ENCODE measurements at regions not wholly inside any gene's neighbourhood (a gene's known extent, or its start where the extent isn't known, plus 50 kb on each side); places are given as distances from the start of the nearest gene placed in this dataset.

GRCh38 chr4:64001229-64001898, 407.9 kb downstream of the TECRL start:
- Histone ChIP-seq H3F3A (ENCODE audit: control insufficient read depth, insufficient read depth) (no peaks in the 10 kb centered on the region), H3K9me3 (ENCODE audit: control insufficient read depth, insufficient read depth, low read length) (no peaks in the 10 kb centered on the region; the same call in none of the 2 replicates), H3K79me2 (ENCODE audit: control insufficient read depth, low read length) (no peaks in the 10 kb centered on the region), H3K4me1 (ENCODE audit: control insufficient read depth, low read length) (no peaks in the 10 kb centered on the region), H3K4me2 (ENCODE audit: low read length) (no peak overlapping the region), H3K9me2 (replicated peaks; ENCODE audit: control insufficient read depth, low read length) (no peaks in the 10 kb centered on the region), H3K27ac (ENCODE audit: low read depth, low read length) (no peak overlapping the region), H4K20me1 (ENCODE audit: control insufficient read depth, insufficient read depth, low read depth, low read length) (no peaks in the 10 kb centered on the region), H3K4me3 (ENCODE audit: low read length) (no peak overlapping the region), H3K36me3 (ENCODE audit: control insufficient read depth, low read length) (no peaks in the 10 kb centered on the region), H3K27me3 (ENCODE audit: control insufficient read depth, low read length) (no peaks in the 10 kb centered on the region)
- no peak for TF ChIP-seq EZH2phosphoT487 (IDR thresholded peaks at IDR 0.05; ENCODE audit: borderline replicate concordance, low read length)
- TF ChIP-seq CTCF (IDR thresholded peaks at IDR 0.05; ENCODE audit: low read depth, low read length, poor library complexity, severe bottlenecking), result no peak

- H3K27ac ChIP-seq (ENCODE audit: low read depth, low read length), result no peak overlapping the region
- no peaks in the 10 kb centered on the region for H3K4me1 ChIP-seq (ENCODE audit: control insufficient read depth, low read length)
- H3K4me3 ChIP-seq (ENCODE audit: low read length), result no peak overlapping the region
- H3F3A ChIP-seq (ENCODE audit: control insufficient read depth, insufficient read depth), result no peaks in the 10 kb centered on the region
- H3K9me3 ChIP-seq (ENCODE audit: control insufficient read depth, insufficient read depth, low read length), result no peaks in the 10 kb centered on the region; the same call in 1 of the 2 replicates
- no peaks in the 10 kb centered on the region for H3K27me3 ChIP-seq (ENCODE audit: control insufficient read depth, low read length)
- H3K4me2 ChIP-seq (ENCODE audit: low read length), result no peak overlapping the region
- H3K9me2 ChIP-seq (replicated peaks; ENCODE audit: control insufficient read depth, low read length), result no peaks in the 10 kb centered on the region
- no peaks in the 10 kb centered on the region for H3K36me3 ChIP-seq (ENCODE audit: control insufficient read depth, low read length)
- H4K20me1 ChIP-seq (ENCODE audit: control insufficient read depth, insufficient read depth, low read depth, low read length), result no peaks in the 10 kb centered on the region
- no peak for TF ChIP-seq CTCF (IDR thresholded peaks at IDR 0.05; ENCODE audit: low read depth, low read length, poor library complexity, severe bottlenecking)
- TF ChIP-seq EZH2phosphoT487 (IDR thresholded peaks at IDR 0.05; ENCODE audit: borderline replicate concordance, low read length), result no peak
- no peaks in the 10 kb centered on the region for H3K79me2 ChIP-seq (ENCODE audit: control insufficient read depth, low read length)
These were observed 409.0 kb downstream of the TECRL start for GRCh38 chr4:64000241-64000640.

GRCh38 chr4:63986253-63986652, 423.0 kb downstream of the TECRL start:
- H3K9me3 ChIP-seq (ENCODE audit: control insufficient read depth, insufficient read depth, low read length), result no peaks in the 10 kb centered on the region
- no peaks in the 10 kb centered on the region for H3K79me2 ChIP-seq (ENCODE audit: control insufficient read depth, low read length)
- H3K27me3 ChIP-seq (ENCODE audit: control insufficient read depth, low read length), result no peaks in the 10 kb centered on the region
- TF ChIP-seq EZH2phosphoT487 (IDR thresholded peaks at IDR 0.05; ENCODE audit: borderline replicate concordance, low read length) (no peak), CTCF (IDR thresholded peaks at IDR 0.05; ENCODE audit: low read depth, low read length, poor library complexity, severe bottlenecking) (no peak)
- H3K36me3 ChIP-seq (ENCODE audit: control insufficient read depth, low read length), result no peaks in the 10 kb centered on the region
- H3K9me2 ChIP-seq (replicated peaks; ENCODE audit: control insufficient read depth, low read length), result no peaks in the 10 kb centered on the region
- H3K4me1 ChIP-seq (ENCODE audit: control insufficient read depth, low read length), result no peaks in the 10 kb centered on the region
- H4K20me1 ChIP-seq (ENCODE audit: control insufficient read depth, insufficient read depth, low read depth, low read length), result no peaks in the 10 kb centered on the region
- no peak overlapping the region for H3K4me3 ChIP-seq (ENCODE audit: low read length)
- no peak overlapping the region for H3K27ac ChIP-seq (ENCODE audit: low read depth, low read length)
- H3F3A ChIP-seq (ENCODE audit: control insufficient read depth, insufficient read depth), result no peaks in the 10 kb centered on the region
- H3K4me2 ChIP-seq (ENCODE audit: low read length), result no peak overlapping the region

All from DOHH2 (cell line).